ENCODE measurements at regions not wholly inside any gene's neighbourhood (a gene's known extent, or its start where the extent isn't known, plus 50 kb on each side); places are given as distances from the start of the nearest gene placed in this dataset.

DNA sequence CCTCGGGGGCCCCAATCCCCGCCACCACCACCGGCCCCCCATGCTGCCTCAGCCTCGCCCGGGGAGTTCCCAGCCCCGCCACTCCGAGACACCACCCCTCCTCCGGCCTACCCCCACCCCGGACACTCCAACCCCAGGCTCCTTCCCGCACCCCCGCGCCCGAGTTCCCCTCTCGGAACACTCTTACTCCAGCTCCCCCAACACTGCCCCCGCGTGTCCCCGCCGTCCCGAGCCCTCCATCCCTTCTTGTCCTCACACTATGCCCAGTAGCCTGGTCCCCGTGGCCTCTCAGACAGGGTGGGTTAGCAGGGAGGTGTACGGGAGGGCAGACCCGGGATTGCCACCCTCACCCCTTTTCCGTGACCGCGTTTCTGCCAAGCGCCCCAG is 276.1 kb downstream of the BCOR start:
- Histone ChIP-seq H3K4me1 (ENCODE audit: low read depth, poor library complexity, severe bottlenecking) (no peaks in the 10 kb centered on the region), H3K36me3 (ENCODE audit: insufficient read depth) (no peaks in the 10 kb centered on the region), H3K4me3 (IDR thresholded peaks at IDR 0.05; ENCODE audit: insufficient read depth, low read depth, low read length) (no peak overlapping the region), H3K9ac (no peak overlapping the region), H3K4me2 (no peak overlapping the region), H3K79me2 (ENCODE audit: insufficient read depth, low read depth) (no peaks in the 10 kb centered on the region), H3K27ac (no peak overlapping the region), H4K20me1 (ENCODE audit: insufficient read depth) (no peaks in the 10 kb centered on the region), H3K27me3 (ENCODE audit: insufficient read depth, low read depth) (no peaks in the 10 kb centered on the region), H2AFZ (ENCODE audit: low read depth) (no peak overlapping the region)
- TF ChIP-seq, protein P1, sequence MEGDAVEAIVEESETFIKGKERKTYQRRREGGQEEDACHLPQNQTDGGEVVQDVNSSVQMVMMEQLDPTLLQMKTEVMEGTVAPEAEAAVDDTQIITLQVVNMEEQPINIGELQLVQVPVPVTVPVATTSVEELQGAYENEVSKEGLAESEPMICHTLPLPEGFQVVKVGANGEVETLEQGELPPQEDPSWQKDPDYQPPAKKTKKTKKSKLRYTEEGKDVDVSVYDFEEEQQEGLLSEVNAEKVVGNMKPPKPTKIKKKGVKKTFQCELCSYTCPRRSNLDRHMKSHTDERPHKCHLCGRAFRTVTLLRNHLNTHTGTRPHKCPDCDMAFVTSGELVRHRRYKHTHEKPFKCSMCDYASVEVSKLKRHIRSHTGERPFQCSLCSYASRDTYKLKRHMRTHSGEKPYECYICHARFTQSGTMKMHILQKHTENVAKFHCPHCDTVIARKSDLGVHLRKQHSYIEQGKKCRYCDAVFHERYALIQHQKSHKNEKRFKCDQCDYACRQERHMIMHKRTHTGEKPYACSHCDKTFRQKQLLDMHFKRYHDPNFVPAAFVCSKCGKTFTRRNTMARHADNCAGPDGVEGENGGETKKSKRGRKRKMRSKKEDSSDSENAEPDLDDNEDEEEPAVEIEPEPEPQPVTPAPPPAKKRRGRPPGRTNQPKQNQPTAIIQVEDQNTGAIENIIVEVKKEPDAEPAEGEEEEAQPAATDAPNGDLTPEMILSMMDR (conservative IDR thresholded peaks at IDR 0.05; ENCODE audit: low read depth, low read length), result no peak

GRCh38 chrX:39822133-39822748 is 275.5 kb downstream of the BCOR start:
- H3K27ac ChIP-seq, result no peak overlapping the region
- no peak overlapping the region for H3K4me2 ChIP-seq
- H3K79me2 ChIP-seq (ENCODE audit: insufficient read depth, low read depth), result no peaks in the 10 kb centered on the region
- no peak overlapping the region for H3K9ac ChIP-seq
- no peak overlapping the region for H2AFZ ChIP-seq (ENCODE audit: low read depth)
- H3K4me3 ChIP-seq (IDR thresholded peaks at IDR 0.05; ENCODE audit: insufficient read depth, low read depth, low read length), result no peak overlapping the region
- no peaks in the 10 kb centered on the region for H3K4me1 ChIP-seq (ENCODE audit: low read depth, poor library complexity, severe bottlenecking)
- H4K20me1 ChIP-seq (ENCODE audit: insufficient read depth), result no peaks in the 10 kb centered on the region
- H3K27me3 ChIP-seq (ENCODE audit: insufficient read depth, low read depth), result no peaks in the 10 kb centered on the region
- no peaks in the 10 kb centered on the region for H3K36me3 ChIP-seq (ENCODE audit: insufficient read depth)
- TF ChIP-seq, protein P1 (conservative IDR thresholded peaks at IDR 0.05; ENCODE audit: low read depth, low read length), result no peak

GRCh38 chrX:39823424-39823823 is 274.3 kb downstream of the BCOR start:
- no peak overlapping the region for H3K9ac ChIP-seq
- H3K27ac ChIP-seq, result no peak overlapping the region
- no peaks in the 10 kb centered on the region for H3K79me2 ChIP-seq (ENCODE audit: insufficient read depth, low read depth)
- no peak overlapping the region for H3K4me2 ChIP-seq
- H4K20me1 ChIP-seq (ENCODE audit: insufficient read depth), result no peaks in the 10 kb centered on the region
- no peaks in the 10 kb centered on the region for H3K27me3 ChIP-seq (ENCODE audit: insufficient read depth, low read depth)
- H3K4me1 ChIP-seq (ENCODE audit: low read depth, poor library complexity, severe bottlenecking), result no peaks in the 10 kb centered on the region
- no peaks in the 10 kb centered on the region for H3K36me3 ChIP-seq (ENCODE audit: insufficient read depth)
- H3K4me3 ChIP-seq (IDR thresholded peaks at IDR 0.05; ENCODE audit: insufficient read depth, low read depth, low read length), result no peak overlapping the region
- no peak overlapping the region for H2AFZ ChIP-seq (ENCODE audit: low read depth)
- TF ChIP-seq, protein P1 (conservative IDR thresholded peaks at IDR 0.05; ENCODE audit: low read depth, low read length), result no peak

DNA sequence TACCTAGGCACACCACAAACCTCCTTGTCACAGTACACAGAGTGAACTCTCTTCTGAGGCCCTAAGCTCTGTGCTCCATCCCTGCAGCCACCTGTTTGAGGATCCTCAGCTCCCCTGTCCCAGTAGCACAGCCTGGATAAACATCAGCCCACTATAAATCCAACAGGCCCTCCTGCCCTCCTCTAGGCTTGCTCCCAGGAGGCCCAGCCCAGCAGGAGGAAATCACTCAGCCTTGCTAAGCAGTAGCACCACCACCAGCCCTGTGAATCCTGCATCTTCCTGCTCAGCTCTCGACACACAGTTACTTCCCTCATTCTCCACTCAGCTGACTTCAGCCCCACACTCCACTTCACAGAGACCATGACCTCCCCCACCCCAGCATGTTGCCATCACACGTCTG is 273.9 kb downstream of the BCOR start:
- no peak overlapping the region for H3K4me3 ChIP-seq (IDR thresholded peaks at IDR 0.05; ENCODE audit: insufficient read depth, low read depth, low read length)
- TF ChIP-seq, protein P1 (conservative IDR thresholded peaks at IDR 0.05; ENCODE audit: low read depth, low read length), result no peak
- no peak overlapping the region for H3K27ac ChIP-seq
- H3K36me3 ChIP-seq (ENCODE audit: insufficient read depth), result no peaks in the 10 kb centered on the region
- no peak overlapping the region for H3K4me2 ChIP-seq
- no peaks in the 10 kb centered on the region for H3K4me1 ChIP-seq (ENCODE audit: low read depth, poor library complexity, severe bottlenecking)
- H3K9ac ChIP-seq, result no peak overlapping the region
- H4K20me1 ChIP-seq (ENCODE audit: insufficient read depth), result no peaks in the 10 kb centered on the region
- no peaks in the 10 kb centered on the region for H3K79me2 ChIP-seq (ENCODE audit: insufficient read depth, low read depth)
- H3K27me3 ChIP-seq (ENCODE audit: insufficient read depth, low read depth), result no peaks in the 10 kb centered on the region
- H2AFZ ChIP-seq (ENCODE audit: low read depth), result no peak overlapping the region
